HG02943 (cell line): ENCODE measurements at regions not wholly inside any gene's neighbourhood (a gene's known extent, or its start where the extent isn't known, plus 50 kb on each side); places are given as distances from the start of the nearest gene placed in this dataset.
"Not testable (repeated sequence)": the region's sequence is repeated elsewhere in the genome, so short reads cannot be mapped to it uniquely, and the experiment has no call there.

ENCODE experiments used
- ATAC-seq: cut with Tn5 transposase; IDR thresholded peaks from one replicate; pipeline ENCODE4 v1.9.1; 2021; ENCODE audit warnings: mild to moderate bottlenecking, low read depth, moderate library complexity; ENCODE audit not compliant: unreplicated experiment

- no peak for ATAC-seq
These were observed 304.3 kb upstream of the PRICKLE1 start for GRCh38 chr12:42893803-42894202.

DNA sequence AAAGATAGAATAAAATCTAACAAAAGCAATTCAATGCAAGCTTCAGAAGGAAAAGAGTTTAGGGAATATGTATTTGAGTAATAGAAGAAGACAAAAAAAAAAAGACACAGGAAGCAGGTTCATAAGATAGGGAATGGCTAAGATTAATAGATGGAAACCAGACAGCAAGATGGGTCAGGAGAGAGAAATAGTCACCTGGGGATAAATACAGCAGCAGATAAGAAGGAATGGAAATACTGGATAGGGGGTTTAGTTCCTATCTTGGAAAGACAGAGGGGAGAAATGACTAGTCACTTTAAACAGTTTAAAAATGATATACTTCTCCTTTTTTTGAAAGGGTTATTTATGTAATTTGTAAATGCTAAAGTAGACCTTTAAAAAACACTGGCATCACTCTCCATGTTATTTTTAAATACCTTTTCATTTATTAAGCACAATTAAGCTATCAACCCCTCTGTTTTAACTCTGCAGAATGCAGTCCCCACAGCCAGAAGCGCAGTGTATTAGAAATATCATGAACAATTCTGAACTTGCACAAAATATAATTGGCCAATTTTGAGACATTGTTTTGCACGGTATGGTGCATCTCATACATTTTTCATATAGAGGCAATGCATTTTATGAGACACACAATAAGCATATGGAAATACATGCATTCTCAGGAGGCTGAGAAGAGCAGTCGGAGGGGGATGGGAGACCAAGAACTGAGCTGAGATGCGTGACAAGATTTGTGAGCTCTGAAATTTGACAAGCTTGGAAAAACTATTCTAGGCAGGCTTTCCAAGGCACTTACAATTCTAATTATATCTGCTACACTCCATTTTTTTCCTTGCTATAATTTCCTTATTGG is 303.4 kb upstream of the PRICKLE1 start:
- no peak for ATAC-seq

DNA sequence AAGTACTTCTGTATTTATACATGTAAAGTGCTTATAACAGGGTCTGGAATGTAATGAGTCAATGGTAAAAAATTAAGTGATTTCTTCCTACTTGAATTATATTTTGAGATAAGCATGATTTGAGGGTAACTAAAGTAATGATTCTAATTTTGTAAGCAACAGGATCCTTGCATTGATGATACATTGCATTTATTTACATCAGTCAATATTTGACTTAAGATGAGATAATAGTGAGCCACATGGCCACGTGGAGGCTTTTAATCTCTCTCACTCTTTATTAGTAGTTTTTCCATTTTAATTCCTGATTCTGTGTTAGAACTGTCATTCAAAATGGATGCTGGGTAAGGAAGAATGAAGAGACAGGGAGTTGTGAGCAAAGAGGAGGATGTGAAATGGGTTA is 298.1 kb upstream of the PRICKLE1 start:
- ATAC-seq, result no peak

- ATAC-seq, result no peak
These were observed 296.6 kb upstream of the PRICKLE1 start for GRCh38 chr12:42886160-42886559.

GRCh38 chr12:42885677-42886076 is 296.1 kb upstream of the PRICKLE1 start:
- no peak for ATAC-seq

GRCh38 chr12:42884116-42884515 is 294.6 kb upstream of the PRICKLE1 start:
- ATAC-seq, result no peak

DNA sequence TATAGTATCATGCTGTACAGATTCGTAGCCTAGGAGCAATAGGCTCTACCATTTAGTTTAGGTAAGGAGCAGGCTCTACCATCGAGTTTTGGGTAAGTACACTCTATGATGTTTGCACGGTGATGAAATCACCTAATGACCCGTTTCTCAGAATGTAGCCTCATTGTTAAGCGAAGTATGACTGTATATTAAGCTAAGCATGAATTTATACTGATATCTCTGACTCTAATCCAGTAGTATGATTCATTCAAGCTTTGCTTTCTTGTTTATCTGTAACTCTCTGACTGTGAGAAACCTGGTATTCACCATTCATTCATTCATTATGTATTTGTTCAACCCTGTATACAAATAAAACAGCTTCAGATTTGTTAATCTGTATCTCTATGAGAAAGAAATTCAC is 283.9 kb upstream of the PRICKLE1 start:
- no peak for ATAC-seq

DNA sequence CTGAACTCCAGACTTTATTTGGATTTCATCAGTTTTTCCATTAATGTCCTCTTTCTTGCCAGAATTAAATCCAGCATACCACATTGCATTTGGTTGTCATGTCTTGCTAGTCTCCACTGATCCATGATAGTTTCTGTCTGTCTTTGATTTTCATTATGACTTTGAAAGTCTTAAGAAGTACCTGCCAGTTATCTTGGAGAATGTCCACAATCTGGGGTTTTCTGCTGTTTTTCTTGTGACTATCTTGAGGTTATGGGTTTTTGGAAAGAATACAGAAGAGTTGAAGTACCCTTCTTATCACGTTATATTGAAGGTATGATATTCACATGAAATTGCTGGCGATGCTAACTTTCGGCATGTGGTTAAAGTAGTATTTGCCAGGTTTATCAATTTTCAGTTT is 282.3 kb upstream of the PRICKLE1 start:
- ATAC-seq, result no peak

DNA sequence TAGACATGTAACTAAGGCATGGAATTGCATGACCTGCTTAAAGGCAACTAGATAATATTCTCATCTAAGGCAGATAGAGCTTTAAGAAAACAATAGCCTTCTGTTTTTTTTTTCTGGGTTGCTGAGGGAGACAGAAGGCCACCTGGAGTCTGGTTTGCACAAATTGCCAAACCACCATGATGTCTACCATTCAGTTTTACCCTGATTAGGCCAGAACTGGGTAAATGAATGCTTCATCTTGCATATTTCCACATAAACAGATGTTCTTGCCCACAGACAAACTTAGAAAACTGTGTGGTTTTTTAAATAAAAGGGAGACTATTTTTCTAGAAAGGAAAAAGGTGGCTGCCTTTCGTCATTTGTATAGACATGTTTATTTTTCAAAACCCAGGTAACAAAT is 278.7 kb upstream of the PRICKLE1 start:
- no peak for ATAC-seq

DNA sequence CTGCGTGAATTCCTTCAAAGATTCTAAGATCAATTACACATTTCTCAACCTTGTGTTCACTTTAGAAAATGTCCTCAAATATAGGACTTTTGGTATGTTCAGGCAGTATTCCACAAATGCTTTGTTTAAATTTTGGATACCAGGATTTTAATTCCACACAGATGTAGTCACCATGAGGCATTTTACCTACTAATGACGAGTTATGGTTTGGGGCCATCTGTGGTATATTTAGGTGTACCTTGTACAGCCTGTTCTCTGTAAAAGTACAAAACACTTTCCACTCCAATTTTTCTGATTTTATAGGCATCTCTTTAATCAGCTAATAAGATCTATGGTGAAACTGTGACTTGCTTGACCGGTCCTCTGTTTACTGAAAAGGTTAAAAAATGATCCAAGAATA is 275.7 kb upstream of the PRICKLE1 start:
- no peak for ATAC-seq

DNA sequence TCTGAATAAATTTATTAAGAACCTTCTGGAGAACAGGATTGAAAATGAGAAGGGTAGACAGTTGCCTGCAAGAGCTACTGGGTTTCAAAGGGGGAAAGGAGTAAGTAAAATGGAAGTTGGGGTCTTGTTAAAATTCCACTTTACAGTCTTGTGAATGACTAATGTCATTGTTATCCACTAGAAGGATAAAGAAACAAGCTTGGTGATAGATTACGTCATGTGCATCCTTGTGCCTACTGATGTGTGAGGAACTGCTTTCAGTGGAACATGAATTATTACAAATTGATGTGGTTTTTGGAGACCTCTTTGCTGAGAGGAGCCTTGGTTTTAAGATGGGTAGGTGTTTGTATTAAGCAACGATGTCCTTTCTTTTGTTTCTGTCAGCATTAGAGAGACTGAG is 272.5 kb upstream of the PRICKLE1 start:
- no peak for ATAC-seq

- ATAC-seq, result not testable (repeated sequence)
These were observed 270.8 kb upstream of the PRICKLE1 start for GRCh38 chr12:42860331-42860730.

- ATAC-seq, result no peak
These were observed 270.1 kb upstream of the PRICKLE1 start for GRCh38 chr12:42859612-42860011.

DNA sequence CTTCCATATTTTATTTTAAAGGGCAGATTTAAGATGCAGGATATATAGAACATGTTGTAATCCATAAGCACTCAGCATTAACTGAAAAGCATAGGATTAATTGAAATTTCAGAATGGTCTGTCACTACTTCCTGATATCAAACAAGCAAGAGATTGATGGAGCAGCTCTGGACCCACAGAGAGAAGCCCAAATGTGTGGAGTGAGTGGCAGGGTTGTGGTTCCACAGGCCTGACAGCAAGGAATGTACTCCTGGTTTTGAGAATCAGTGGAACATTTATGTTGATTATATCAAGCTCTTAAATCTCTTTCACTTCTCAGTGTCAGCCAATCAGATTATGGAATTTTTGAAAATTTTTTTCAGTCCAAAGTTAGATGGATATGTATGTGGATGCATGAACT is 267.6 kb upstream of the PRICKLE1 start:
- no peak for ATAC-seq

- ATAC-seq, result no peak
These were observed 265.9 kb upstream of the PRICKLE1 start for GRCh38 chr12:42855362-42855950.

DNA sequence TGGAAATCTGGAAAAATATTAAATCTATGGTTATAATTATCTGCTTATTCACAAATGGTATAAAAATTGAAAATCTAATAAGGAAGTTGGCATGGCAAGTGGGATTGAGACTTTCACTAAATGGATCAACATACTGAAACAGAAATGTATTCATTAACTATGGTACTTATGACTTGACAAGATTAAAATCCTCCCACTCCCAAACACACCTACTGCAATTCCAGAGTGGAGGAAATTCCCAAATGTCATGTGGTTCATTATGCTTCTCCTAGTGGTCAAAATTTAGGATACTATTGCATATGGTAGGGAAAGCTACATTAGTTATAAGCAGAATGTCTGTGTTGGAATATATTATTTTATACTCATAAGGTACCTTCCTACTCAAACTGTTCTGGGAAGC is 265.3 kb upstream of the PRICKLE1 start:
- no peak for ATAC-seq

DNA sequence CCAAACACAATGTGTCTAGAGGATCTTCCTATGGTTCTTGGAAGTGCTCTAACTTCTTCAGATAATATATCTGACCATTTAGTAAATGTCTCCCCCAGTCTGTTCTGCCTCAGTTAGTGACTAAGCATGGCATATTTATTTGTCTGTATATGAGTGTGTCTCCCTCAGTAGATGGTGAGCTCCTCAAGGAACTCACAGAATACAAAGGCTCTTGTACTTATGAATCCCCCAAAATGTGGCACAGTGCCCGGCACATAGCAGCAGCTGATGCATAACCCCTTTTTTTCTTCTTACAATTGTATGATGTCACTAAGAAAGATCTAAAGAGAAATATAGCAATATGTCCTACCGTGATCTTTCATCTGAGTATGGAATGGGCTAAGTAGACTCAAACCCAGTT is 264.7 kb upstream of the PRICKLE1 start:
- no peak for ATAC-seq

DNA sequence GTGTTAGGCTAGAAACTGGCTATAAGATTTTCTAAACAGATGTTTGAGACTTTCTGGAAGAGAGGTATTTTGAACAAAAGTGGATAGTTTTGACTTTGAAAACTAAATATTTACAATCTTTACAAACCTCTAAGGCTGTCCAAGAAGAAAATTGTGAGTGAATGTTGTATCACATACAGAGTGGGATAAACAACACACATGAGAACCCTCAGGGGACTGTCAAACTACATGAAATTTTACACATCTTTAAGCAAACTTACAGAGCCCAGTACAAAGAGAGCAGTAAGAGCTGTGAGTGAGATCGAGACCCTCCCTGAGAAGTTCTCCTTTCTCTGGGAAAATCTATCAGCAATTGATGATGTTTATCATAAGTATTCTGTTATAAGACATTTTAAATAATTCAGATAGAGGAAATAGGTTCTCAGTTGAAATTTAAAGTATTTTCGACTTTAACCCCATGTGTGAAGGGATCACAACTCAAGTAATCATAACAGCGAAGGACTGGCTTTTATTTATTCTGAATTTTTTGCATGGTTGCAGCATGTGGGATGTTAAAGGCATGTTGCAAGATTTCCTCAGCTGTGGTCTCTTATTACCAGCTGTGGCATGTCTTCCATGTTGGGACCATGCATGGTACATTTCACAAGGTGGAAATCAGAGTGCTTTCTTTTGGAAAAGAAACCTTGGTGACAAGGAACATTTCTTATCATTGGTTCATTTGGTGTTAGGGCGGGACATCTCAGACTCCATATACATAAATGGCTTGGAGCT is 264.0 kb upstream of the PRICKLE1 start:
- no peak for ATAC-seq

DNA sequence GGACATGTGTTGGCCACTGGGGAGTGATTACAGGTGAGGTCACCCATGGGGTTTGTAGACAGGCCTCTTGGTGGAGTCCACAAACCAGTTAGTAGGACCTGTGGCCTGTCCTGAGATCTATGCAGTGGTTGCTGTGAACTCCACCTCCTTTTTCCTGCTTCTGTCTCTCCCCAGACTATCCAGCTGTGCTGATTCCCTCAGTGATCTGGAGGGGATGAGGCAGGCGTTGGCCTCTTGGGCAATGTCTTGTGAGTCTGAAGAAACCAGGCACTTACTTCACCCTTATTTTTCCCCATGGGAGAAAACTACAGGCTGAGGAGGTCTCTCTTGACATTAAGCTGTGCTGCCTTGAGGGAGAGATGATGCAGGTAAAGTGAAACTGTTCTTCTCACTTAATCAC is 257.2 kb upstream of the PRICKLE1 start:
- no peak for ATAC-seq

- no peak for ATAC-seq
These were observed 244.5 kb upstream of the PRICKLE1 start for GRCh38 chr12:42834062-42834461.

DNA sequence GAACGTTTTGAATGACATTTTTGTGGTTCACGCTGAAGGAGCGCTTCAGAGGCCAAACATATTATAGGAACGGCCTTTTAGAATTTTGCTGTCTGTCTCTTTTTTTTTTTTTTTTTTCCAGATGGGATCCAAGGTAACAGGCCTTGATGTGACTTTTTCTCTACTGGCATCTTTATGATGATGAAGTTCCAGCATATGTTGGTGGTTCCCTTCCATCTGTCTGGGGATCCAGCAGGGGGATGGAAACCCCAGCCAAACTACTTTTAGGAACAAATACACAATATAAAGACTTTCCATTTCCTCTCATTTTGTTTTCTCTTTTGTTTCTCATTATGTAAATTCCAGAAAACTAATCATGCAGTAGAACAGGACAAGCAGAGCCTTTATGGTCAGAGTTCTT is 239.3 kb upstream of the PRICKLE1 start:
- no peak for ATAC-seq

GRCh38 chr12:42824327-42824726 is 234.8 kb upstream of the PRICKLE1 start:
- ATAC-seq, result no peak
